CD4-positive, alpha-beta memory T cell (primary cell): ENCODE measurements at regions not wholly inside any gene's neighbourhood (a gene's known extent, or its start where the extent isn't known, plus 50 kb on each side); places are given as distances from the start of the nearest gene placed in this dataset.

Experiments used
- CTCF ChIA-PET: fragments of 350-600 bp; sonication (Branson Sonifier 250); formaldehyde crosslinking; loops from one replicate; lab custom pipeline; 2021; ENCODE audit warnings: inconsistent platforms; ENCODE audit not compliant: partially characterized antibody; lab: Charles Lee
- POLR2A ChIA-PET: fragments of 350-600 bp; sonication (Branson Sonifier 250); formaldehyde crosslinking; loops from one replicate; lab custom pipeline; 2021; ENCODE audit not compliant: partially characterized antibody; lab: Charles Lee
- DNase-seq, 5 donors: peaks; one replicate each; pipeline versions ENCODE4 v3.0.0 to v3.0.0-alpha.2; 2020 to 2022; ENCODE audit warnings: mixed read lengths in 1 of 5
- H3K27ac ChIP-seq: one replicate; pipeline ENCODE4 v1.7.0; 2013; ENCODE audit warnings: low read depth, low read length
- H3K27me3 ChIP-seq: 2 replicates; pipeline ENCODE4 v1.7.0; 2013; ENCODE audit warnings: mild to moderate bottlenecking, low read length, moderate library complexity; ENCODE audit not compliant: insufficient read depth
- H3K36me3 ChIP-seq: 2 replicates; pipeline ENCODE4 v1.7.0; 2013; ENCODE audit warnings: mild to moderate bottlenecking, low read length, moderate library complexity; ENCODE audit not compliant: insufficient read depth
- H3K4me1 ChIP-seq: 2 replicates; pipeline ENCODE4 v1.7.0; 2013; ENCODE audit warnings: mild to moderate bottlenecking, low read length, moderate library complexity; ENCODE audit not compliant: insufficient read depth
- H3K4me3 ChIP-seq, 2 donors: one replicate each; pipeline ENCODE4 v1.7.0; 2013; ENCODE audit warnings: low read length in 2 of 2, mild to moderate bottlenecking in 1 of 2
- H3K9me3 ChIP-seq, 2 donors: one replicate each; pipeline ENCODE4 v1.7.0; 2013; ENCODE audit warnings: low read length in 2 of 2, control low read depth in 1 of 2; ENCODE audit not compliant: control insufficient read depth in 1 of 2
- H3K27ac Mint-ChIP-seq, 7 donors: one replicate each; pipeline ENCODE4 v1.8.0; 2020 to 2021; ENCODE audit warnings: mixed read lengths in 7 of 7, mild to moderate bottlenecking in 6 of 7, inconsistent platforms in 3 of 7, moderate library complexity in 3 of 7
- H3K27me3 Mint-ChIP-seq, 2 donors: one replicate each; pipeline ENCODE4 v1.8.0; 2020 to 2021; ENCODE audit warnings: mixed read lengths in 2 of 2
- H3K36me3 Mint-ChIP-seq, 2 donors: one replicate each; pipeline ENCODE4 v1.8.0; 2020 to 2021; ENCODE audit warnings: mixed read lengths in 2 of 2, inconsistent platforms in 1 of 2, mild to moderate bottlenecking in 1 of 2
- H3K4me1 Mint-ChIP-seq, 4 donors: one replicate each; pipeline ENCODE4 v1.8.0; 2020 to 2021; ENCODE audit warnings: mixed read lengths in 4 of 4, mild to moderate bottlenecking in 1 of 4
- H3K4me3 Mint-ChIP-seq, 8 donors: one replicate each; pipeline ENCODE4 v1.8.0; 2020 to 2021; ENCODE audit warnings: mixed read lengths in 8 of 8, mild to moderate bottlenecking in 7 of 8, moderate library complexity in 6 of 8, inconsistent platforms in 3 of 8
- H3K9me3 Mint-ChIP-seq, 8 donors: one replicate each; pipeline ENCODE4 v1.8.0; 2020 to 2021; ENCODE audit warnings: mixed read lengths in 8 of 8, mild to moderate bottlenecking in 5 of 8, inconsistent platforms in 3 of 8, moderate library complexity in 1 of 8
- intact Hi-C: fragments of 100-400 bp; cut with micrococcal nuclease; formaldehyde crosslinking; loops from one replicate; pipeline ENCODE4 v1.15.1; 2023

GRCh38 chr21:43292041-43292865, 123.4 kb downstream of the CRYAA start:
- ChIA-PET POLR2A (no interaction called here), CTCF (no interaction called here)
- no peak overlapping the region for H3K4me3 ChIP-seq
- no peaks in the 10 kb centered on the region for H3K36me3 ChIP-seq
- peaks cover 0 to 2% (median under 1%) of the 10 kb centered on the region in 4 donors for H3K4me1 Mint-ChIP-seq
- peak in 1 of 5 donors; percentile 7 for DNase-seq
- no peaks in the 10 kb centered on the region for H3K4me1 ChIP-seq
- no peaks in the 10 kb centered on the region for H3K36me3 Mint-ChIP-seq
- H3K27ac Mint-ChIP-seq: no peak overlapping the region
- no peak overlapping the region for H3K4me3 Mint-ChIP-seq
- H3K27me3 Mint-ChIP-seq: peaks cover 6 to 12% of the 10 kb centered on the region in 2 donors
- H3K9me3 ChIP-seq: no peaks in the 10 kb centered on the region
- intact Hi-C loops: no loop called here
- H3K27ac ChIP-seq: no peak overlapping the region
- no peaks in the 10 kb centered on the region for H3K27me3 ChIP-seq
- peaks cover 0 to 18% (median 6%) of the 10 kb centered on the region in 8 donors for H3K9me3 Mint-ChIP-seq

GRCh38 chr21:43291347-43291950, 122.6 kb downstream of the CRYAA start:
- Mint-ChIP-seq H3K27me3 (peaks cover 3 to 12% of the 10 kb centered on the region in 2 donors), H3K27ac (no peak overlapping the region), H3K4me1 (peaks cover 0 to 2% (median under 1%) of the 10 kb centered on the region in 4 donors), H3K9me3 (peaks cover 0 to 18% (median 6%) of the 10 kb centered on the region in 8 donors), H3K36me3 (no peaks in the 10 kb centered on the region), H3K4me3 (no peak overlapping the region)
- Histone ChIP-seq H3K9me3 (no peaks in the 10 kb centered on the region), H3K36me3 (no peaks in the 10 kb centered on the region), H3K27ac (no peak overlapping the region), H3K4me3 (no peak overlapping the region), H3K4me1 (no peaks in the 10 kb centered on the region), H3K27me3 (no peaks in the 10 kb centered on the region)
- POLR2A ChIA-PET: no interaction called here
- CTCF ChIA-PET: no interaction called here
- intact Hi-C loops: no loop called here
- no peak for DNase-seq

- Mint-ChIP-seq H3K9me3 (peaks cover 0 to 16% (median 4%) of the 10 kb centered on the region in 8 donors), H3K4me3 (no peak overlapping the region), H3K36me3 (no peaks in the 10 kb centered on the region), H3K27ac (no peak overlapping the region), H3K27me3 (peaks cover 2 to 10% of the 10 kb centered on the region in 2 donors), H3K4me1 (peaks cover 0 to 2% (median under 1%) of the 10 kb centered on the region in 4 donors)
- Histone ChIP-seq H3K4me3 (no peak overlapping the region), H3K27ac (no peak overlapping the region), H3K36me3 (no peaks in the 10 kb centered on the region), H3K9me3 (no peaks in the 10 kb centered on the region), H3K4me1 (no peaks in the 10 kb centered on the region), H3K27me3 (no peaks in the 10 kb centered on the region)
- CTCF ChIA-PET: no interaction called here
- DNase-seq: no peak
- intact Hi-C loops: no loop called here
- POLR2A ChIA-PET: no interaction called here
Observed at GRCh38 chr21:43290421-43291346, 121.9 kb downstream of the CRYAA start.

- Mint-ChIP-seq H3K27me3 (peaks cover 2 to 5% of the 10 kb centered on the region in 2 donors), H3K9me3 (peaks cover 0 to 9% (median under 1%) of the 10 kb centered on the region in 8 donors), H3K4me1 (peaks cover 0 to 2% (median under 1%) of the 10 kb centered on the region in 4 donors), H3K27ac (no peak overlapping the region), H3K36me3 (no peaks in the 10 kb centered on the region), H3K4me3 (no peak overlapping the region)
- intact Hi-C loops: no loop called here
- no peak overlapping the region for H3K4me3 ChIP-seq
- H3K27ac ChIP-seq: no peak overlapping the region
- ChIA-PET CTCF (no interaction called here), POLR2A (no interaction called here)
- H3K4me1 ChIP-seq: no peaks in the 10 kb centered on the region
- no peaks in the 10 kb centered on the region for H3K9me3 ChIP-seq
- H3K27me3 ChIP-seq: no peaks in the 10 kb centered on the region
- DNase-seq: no peak
- no peaks in the 10 kb centered on the region for H3K36me3 ChIP-seq
Observed at GRCh38 chr21:43289966-43290365, 121.2 kb downstream of the CRYAA start.

- Mint-ChIP-seq H3K36me3 (no peaks in the 10 kb centered on the region), H3K9me3 (peaks cover 0 to 6% (median under 1%) of the 10 kb centered on the region in 8 donors), H3K4me1 (peaks cover 0 to 2% (median under 1%) of the 10 kb centered on the region in 4 donors), H3K27me3 (peaks cover 2 to 5% of the 10 kb centered on the region in 2 donors), H3K4me3 (no peak overlapping the region), H3K27ac (no peak overlapping the region)
- ChIA-PET CTCF (no interaction called here), POLR2A (no interaction called here)
- intact Hi-C loops: no loop called here
- Histone ChIP-seq H3K4me1 (no peaks in the 10 kb centered on the region), H3K4me3 (no peak overlapping the region), H3K27me3 (no peaks in the 10 kb centered on the region), H3K36me3 (no peaks in the 10 kb centered on the region), H3K9me3 (no peaks in the 10 kb centered on the region), H3K27ac (no peak overlapping the region)
- no peak for DNase-seq
Observed at GRCh38 chr21:43289442-43289841, 120.6 kb downstream of the CRYAA start.

GRCh38 chr21:43287795-43288755, 119.3 kb downstream of the CRYAA start:
- Mint-ChIP-seq H3K36me3 (no peaks in the 10 kb centered on the region), H3K9me3 (peaks cover 0 to 6% (median under 1%) of the 10 kb centered on the region in 8 donors), H3K4me1 (peaks cover 0 to 2% (median under 1%) of the 10 kb centered on the region in 4 donors), H3K27me3 (peaks cover 0 to 2% of the 10 kb centered on the region in 2 donors), H3K4me3 (no peak overlapping the region), H3K27ac (peak overlapping the region in 1 of 7 donors; percentile 22)
- CTCF ChIA-PET: no interaction called here
- no peaks in the 10 kb centered on the region for H3K36me3 ChIP-seq
- H3K9me3 ChIP-seq: no peaks in the 10 kb centered on the region
- intact Hi-C loops: no loop called here
- POLR2A ChIA-PET: no interaction called here
- H3K4me1 ChIP-seq: no peaks in the 10 kb centered on the region
- DNase-seq: no peak
- H3K27ac ChIP-seq: no peak overlapping the region
- no peaks in the 10 kb centered on the region for H3K27me3 ChIP-seq
- H3K4me3 ChIP-seq: no peak overlapping the region
